Stimulated activated CD8-positive, alpha-beta memory T cell treated with anti-CD3 and anti-CD28 coated beads, Interleukin-15, amount 100 ng/mL, for 24 hours (primary cell): ENCODE measurements at regions not wholly inside any gene's neighbourhood (a gene's known extent, or its start where the extent isn't known, plus 50 kb on each side); places are given as distances from the start of the nearest gene placed in this dataset.
"Not testable (repeated sequence)": the region's sequence is repeated elsewhere in the genome, so short reads cannot be mapped to it uniquely, and the experiment has no call there.

Experiments used
- DNase-seq: peaks from one replicate; pipeline ENCODE4 v3.0.0-alpha.2; 2020; ENCODE audit warnings: low read depth

DNA sequence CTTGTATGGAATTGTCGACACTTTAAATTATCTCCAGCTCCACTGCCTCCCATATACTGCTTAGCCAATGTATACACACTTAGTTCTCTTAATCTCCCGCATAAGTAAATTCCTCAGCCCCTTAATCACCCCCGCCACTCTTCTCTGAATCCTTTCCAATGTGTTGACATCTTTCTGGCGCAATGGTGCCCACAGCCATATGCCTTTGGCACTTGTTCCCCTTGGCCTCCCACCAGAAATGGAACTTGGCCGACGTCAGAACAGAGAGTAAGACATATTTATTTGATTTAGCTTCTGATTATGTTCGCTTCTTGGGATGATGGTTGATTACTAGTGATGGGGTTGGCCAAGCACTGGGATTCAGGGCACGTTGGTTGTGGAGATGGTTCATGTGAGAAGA is 1089.3 kb upstream of the CELF4 start:
- no peak for DNase-seq

DNA sequence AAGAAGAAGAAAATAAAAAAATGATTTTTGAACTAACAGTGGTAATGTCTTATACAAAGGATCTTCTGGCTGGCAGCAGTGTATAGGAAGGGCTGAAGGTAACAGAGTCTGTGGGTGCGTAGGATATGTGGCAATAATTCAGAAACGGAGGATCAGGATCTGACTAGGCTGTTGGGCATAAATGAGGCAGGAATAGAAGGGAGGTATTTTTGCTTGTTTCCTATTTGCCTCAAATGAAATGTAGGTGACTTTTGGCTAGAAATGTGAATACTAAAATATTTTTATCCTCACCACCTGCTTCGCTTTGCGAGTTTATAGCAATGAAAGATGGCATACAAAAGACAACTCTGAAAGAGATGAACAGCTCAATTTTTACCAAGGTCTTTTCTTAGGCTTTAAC is 1086.1 kb upstream of the CELF4 start:
- DNase-seq, result no peak

GRCh38 chr18:38648179-38648578 is 1082.6 kb upstream of the CELF4 start:
- no peak for DNase-seq

DNA sequence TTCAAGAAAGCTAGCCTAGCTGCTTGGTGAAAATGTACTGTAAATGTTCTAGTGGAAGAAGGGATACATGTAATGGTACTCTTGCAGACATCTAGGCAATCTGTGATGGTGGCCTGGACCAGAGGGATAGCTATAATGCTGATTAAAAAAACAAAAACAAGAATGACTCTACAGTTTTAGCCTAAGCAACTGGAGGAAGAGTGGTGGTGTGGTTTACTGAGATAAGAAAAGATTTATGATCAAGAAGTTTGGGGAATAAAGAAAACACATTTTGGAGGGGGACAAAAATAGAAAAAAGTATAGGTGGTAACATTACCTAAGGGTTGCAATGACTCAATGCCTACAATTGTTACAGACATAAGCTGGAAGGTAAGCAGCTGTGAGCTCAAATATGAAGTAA is 1080.7 kb upstream of the CELF4 start:
- no peak for DNase-seq

GRCh38 chr18:38644875-38645641 is 1079.5 kb upstream of the CELF4 start:
- DNase-seq, result no peak

DNA sequence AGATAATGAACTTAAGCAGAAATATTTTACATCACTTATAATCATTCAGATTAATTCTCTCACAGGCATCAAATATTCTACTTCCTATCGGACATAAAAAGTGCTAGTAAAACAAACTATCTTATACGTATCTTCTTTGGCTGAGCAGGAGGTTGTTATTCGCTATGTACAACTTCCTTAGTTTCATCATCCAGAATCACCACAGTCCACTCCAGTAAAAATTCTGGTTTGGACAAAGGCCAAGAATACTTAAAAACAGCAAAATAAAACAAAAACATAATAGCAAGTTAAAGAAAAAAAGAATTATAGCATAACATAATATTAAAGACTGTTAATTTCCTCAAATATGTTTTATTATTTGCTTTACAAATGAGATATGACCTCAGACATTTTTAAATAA is 1077.1 kb upstream of the CELF4 start:
- no peak for DNase-seq

GRCh38 chr18:38639700-38640099 is 1074.1 kb upstream of the CELF4 start:
- DNase-seq, result not testable (repeated sequence)

GRCh38 chr18:38635709-38636430 is 1070.3 kb upstream of the CELF4 start:
- DNase-seq, result no peak

DNA sequence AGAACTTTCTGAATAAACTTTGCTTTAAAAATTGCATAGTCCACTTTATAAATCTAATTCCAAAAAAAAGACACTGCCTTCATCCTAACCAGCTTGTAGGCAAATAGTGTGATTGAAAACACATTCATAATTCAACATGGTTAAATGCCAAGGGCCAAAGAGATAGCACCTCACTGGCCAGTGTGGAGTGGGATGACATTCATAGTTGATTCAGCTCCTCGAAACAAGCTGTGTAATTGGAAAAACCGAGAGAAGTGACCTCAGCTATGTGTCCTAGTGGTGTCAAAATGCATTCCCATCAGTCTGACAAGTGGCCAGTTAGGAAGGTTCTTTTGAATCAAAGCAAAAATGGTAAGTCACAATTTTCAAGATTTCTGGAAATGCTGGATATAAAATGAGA is 1068.5 kb upstream of the CELF4 start:
- no peak for DNase-seq

DNA sequence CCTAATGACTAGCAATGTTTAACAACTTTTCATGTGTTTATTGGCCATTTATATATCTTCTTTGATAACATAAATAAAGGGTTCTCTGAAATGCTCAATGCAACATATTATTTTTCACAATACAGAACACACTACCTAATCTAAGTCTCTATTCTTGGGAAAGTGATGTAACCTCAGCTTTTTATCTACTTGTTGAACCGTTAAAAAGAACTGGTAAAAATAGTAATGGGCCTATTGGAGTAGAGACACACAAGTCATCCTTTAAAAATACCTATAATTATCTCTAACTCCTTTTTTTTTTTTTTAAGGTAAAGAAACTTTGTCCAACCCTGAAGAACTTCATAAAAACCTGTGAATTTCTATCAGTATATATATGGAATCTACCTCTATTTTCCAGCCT is 1067.7 kb upstream of the CELF4 start:
- no peak for DNase-seq

GRCh38 chr18:38619129-38619528 is 1053.5 kb upstream of the CELF4 start:
- no peak for DNase-seq

DNA sequence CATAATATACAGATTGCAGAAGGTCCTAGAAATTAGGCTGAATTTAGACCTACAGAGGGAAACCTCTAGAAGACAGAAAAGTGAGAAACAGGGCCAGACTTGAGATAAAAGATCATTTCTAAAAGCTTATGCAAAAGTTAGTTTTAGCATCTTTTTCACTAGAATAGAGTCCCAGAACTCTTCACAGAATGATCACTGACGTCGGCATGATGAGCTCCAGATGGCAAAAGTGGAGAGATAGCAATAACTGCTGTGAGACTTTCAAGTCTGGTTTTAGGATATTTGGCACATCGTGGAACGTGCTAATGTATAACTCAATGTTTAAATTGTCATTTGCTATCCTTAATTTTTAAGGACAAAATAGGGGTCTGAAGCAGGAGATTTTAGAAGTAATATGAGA is 1050.7 kb upstream of the CELF4 start:
- DNase-seq, result no peak

- DNase-seq, result no peak
Measured at GRCh38 chr18:38612904-38613303, 1047.3 kb upstream of the CELF4 start.

- no peak for DNase-seq
Measured at GRCh38 chr18:38611036-38611964, 1045.7 kb upstream of the CELF4 start.

- DNase-seq, result no peak
Measured at GRCh38 chr18:38606841-38607240, 1041.2 kb upstream of the CELF4 start.

- no peak for DNase-seq
Measured at GRCh38 chr18:38602341-38602740, 1036.7 kb upstream of the CELF4 start.

GRCh38 chr18:38587571-38587970 is 1022.0 kb upstream of the CELF4 start:
- no peak for DNase-seq

- DNase-seq, result no peak
Measured at GRCh38 chr18:38586327-38586726, 1020.7 kb upstream of the CELF4 start.

DNA sequence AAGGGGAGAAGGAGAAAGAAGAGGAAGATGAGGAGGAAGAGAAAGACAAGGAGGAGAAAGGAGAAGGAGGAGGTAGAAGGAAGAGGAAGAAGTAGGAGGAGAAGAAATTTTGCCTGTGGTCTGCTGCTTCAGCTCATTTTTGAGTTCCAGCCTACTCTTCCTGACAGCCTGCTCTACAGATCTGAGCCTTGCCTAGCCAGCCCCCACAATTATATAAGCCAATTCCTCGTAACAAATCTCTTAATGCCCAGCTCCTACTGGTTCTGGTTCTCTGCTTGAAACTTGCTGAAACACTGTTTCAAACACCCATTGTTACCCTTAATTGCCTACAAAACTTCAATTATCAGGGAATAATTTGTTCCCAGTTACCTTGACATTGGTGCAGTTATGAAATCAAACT is 1014.2 kb upstream of the CELF4 start:
- no peak for DNase-seq

- no peak for DNase-seq
Measured at GRCh38 chr18:38576916-38577315, 1011.3 kb upstream of the CELF4 start.

GRCh38 chr18:38576349-38576748 is 1010.8 kb upstream of the CELF4 start:
- DNase-seq, result no peak

DNA sequence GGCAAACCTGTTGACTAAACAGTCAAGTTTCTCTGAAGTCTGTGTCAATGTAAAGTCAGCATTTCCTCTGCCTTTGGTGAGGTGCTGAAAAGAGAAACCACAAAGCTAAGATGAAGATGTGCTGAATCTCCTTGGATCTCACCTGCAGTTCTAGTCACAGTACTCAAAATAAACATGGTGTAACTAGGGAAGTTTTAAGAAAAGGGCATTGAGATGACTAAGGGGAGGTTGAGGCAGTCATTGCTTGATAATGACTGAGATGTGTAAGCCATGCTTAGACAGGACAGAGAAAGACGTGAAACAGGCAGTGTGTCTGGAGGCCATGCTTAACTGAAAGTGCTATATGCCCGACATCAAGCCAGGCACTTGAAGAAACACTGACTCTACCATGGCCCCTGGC is 1010.0 kb upstream of the CELF4 start:
- no peak for DNase-seq

DNA sequence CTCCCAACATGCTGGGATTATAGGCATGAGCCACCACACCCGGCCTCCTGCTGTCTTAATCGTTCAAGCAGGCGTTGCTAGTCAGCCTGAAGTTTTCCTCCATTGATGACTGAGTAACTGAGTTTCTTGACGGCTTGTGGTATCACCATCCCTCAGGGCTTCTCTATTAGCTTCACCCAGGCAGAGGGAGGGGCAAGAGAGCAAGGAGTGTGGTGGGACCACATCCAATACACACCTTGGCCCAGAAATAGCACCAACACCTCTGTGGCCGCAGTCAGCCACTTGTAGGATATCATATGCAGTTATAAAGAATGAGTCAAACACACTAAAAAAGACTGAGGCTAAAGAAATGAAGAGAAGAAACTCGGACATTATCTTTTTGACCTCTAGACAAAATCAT is 1009.4 kb upstream of the CELF4 start:
- no peak for DNase-seq
